AG04449 (cell line): ENCODE measurements at regions not wholly inside any gene's neighbourhood (a gene's known extent, or its start where the extent isn't known, plus 50 kb on each side); places are given as distances from the start of the nearest gene placed in this dataset.

Experiments
- CTCF ChIA-PET: fragments of 350-600 bp; formaldehyde crosslinking; extraction: SDS; loops from one replicate; lab custom pipeline; 2021; ENCODE audit warnings: antibody characterized with exemption; lab: Yijun Ruan, JAX
- POLR2A ChIA-PET: fragments of 400-600, 350-600 bp; formaldehyde crosslinking; extraction: SDS; loops from one replicate; lab custom pipeline; 2020; ENCODE audit warnings: antibody characterized with exemption, inconsistent platforms; lab: Yijun Ruan, JAX
- DNase-seq: peaks from one replicate; pipeline ENCODE4 v3.0.0-alpha.2; 2010; ENCODE audit warnings: low read depth, low spot score
- H3K4me3 ChIP-seq: 2 replicates; pipeline ENCODE4 v1.5.1; 2011; ENCODE audit warnings: low read depth, mild to moderate bottlenecking, control low read depth, low read length
- CTCF ChIP-seq: IDR thresholded peaks from one replicate; pipeline ENCODE4 v1.5.1; 2011; ENCODE audit warnings: mild to moderate bottlenecking, moderate library complexity, low read length, control low read depth, inconsistent platforms; ENCODE audit not compliant: insufficient read depth; ENCODE audit errors: missing control alignments

DNA sequence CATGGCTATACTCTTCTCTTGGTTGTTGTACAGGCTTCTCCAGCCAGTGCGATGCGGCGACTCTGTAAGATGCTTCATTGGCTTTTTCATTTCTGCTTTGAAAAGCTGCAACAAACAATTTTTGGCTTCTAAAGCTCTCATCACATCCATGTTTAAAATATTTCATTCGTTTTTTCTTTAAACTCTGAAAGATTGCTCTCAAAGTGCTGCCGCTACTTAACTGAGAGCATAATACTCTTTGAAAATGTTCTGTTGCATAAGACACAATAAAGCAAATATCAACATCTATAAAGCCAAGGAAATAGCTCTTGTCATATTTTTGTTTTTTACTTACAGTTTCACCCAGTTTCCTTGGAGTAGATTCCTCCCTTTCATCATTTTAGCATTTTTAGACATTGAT lies 468.3 kb downstream of the TBC1D22A start:
- ChIA-PET CTCF (no interaction called here), POLR2A (no interaction called here)
- DNase-seq = no peak
- no peak for TF ChIP-seq CTCF
- H3K4me3 ChIP-seq = no peak overlapping the region

DNA sequence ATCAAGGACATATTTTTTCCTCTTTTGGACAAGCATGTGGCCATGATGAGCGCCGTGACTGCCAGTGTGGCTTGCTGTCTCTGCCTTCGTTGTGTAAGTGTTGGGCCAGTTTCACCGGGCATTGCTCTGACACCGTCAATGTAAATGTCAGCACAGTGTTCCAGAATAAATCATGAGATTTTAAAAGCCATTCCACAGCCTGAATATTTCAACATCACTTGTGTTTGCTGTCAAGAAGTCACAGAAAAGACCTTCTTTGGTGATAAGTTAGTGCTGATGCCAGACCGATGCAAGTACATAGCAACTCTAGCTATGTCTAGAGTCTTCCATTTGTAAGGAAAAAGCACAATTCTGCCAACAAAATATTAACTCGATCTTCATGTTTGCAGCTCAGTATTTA lies 467.8 kb downstream of the TBC1D22A start:
- POLR2A ChIA-PET = no interaction called here
- no peak overlapping the region for H3K4me3 ChIP-seq
- TF ChIP-seq CTCF = no peak
- CTCF ChIA-PET = no interaction called here
- no peak for DNase-seq

- H3K4me3 ChIP-seq = no peak overlapping the region
- POLR2A ChIA-PET = no interaction called here
- no peak for DNase-seq
- CTCF ChIA-PET = no interaction called here
- no peak for TF ChIP-seq CTCF
Observed at GRCh38 chr22:47228767-47229166, 466.3 kb downstream of the TBC1D22A start.

DNA sequence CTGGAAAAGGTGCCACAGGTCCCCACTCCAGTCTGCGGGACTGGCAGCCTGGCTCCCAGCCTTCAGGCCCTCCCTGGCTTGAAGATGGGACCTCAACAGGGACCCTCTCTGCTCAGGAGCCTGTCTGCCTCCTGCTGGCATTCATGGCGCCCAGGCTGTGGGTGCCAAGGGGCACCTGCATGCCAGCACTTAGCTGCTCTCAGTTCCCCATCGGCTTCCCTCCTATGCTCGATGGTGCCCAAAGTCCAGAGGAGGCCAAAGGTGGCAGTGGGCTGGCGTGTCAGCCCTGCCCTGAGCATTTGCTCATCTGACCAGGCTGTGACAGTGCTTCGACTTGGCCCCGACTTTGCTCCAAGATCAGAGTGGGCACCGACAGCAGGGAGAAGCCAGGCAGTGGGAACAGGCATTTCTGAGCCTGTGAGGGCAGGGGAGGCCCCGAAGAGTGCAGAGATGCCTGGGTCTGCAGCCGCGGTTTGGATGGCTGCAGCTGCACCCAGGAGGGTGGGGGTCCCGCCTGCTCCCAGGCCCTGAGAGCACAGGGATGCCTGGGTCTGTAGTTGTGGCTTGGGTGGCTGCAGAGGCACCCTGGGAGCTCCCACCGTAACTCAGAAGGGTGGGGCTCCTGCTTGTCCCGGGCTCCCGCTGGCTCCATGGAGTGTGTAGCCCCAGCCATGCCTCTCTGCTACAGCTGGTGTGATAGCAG lies 463.6 kb downstream of the TBC1D22A start:
- no peak for TF ChIP-seq CTCF
- CTCF ChIA-PET = no interaction called here
- no peak for DNase-seq
- POLR2A ChIA-PET = no interaction called here
- H3K4me3 ChIP-seq = no peak overlapping the region

GRCh38 chr22:47225080-47225930 lies 462.9 kb downstream of the TBC1D22A start:
- ChIA-PET CTCF (interaction anchor here (0.8 kb wide), 1 partner anchor 11 kb away, joined by 3 read pairs; no protein-coding TSS in a partner anchor), POLR2A (no interaction called here)
- no peak for DNase-seq
- no peak overlapping the region for H3K4me3 ChIP-seq
- TF ChIP-seq CTCF = no peak
